ENCODE measurements at regions not wholly inside any gene's neighbourhood (a gene's known extent, or its start where the extent isn't known, plus 50 kb on each side); places are given as distances from the start of the nearest gene placed in this dataset.
"Not testable (repeated sequence)": the region's sequence is repeated elsewhere in the genome, so short reads cannot be mapped to it uniquely, and the experiment has no call there.

DNA sequence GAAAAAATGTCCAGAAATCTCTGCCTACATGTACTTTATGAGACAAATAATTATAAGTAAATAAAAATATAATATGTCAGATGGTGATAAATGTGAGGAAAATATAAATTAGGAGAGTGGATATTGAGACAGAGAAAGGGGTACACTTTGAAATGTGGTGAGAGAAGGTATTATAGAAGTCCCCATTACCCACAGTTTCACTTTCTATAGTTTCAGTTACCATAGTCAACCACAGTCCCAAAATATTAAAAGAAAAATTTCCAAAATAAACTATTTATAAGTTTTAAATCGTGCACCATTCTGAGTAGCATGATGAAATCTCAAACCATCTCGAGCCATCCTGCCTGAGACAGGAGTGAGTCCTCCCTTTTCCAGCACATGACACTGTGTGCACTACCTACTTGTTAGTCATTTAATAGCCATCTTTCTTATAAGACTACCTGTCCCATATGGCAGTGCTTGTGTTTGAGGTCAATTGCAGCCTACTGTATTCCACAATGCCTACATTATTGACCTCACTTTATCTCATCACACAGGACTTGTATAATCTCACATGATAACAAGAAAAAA lies 653.7 kb downstream of the DACH1 start:
- Histone ChIP-seq H3K27me3 (ENCODE audit: control insufficient read depth, insufficient read depth, low read length) (no peaks in the 10 kb centered on the region), H3K4me3 (ENCODE audit: low read depth, low read length) (no peak overlapping the region), H3K36me3 (ENCODE audit: control insufficient read depth, insufficient read depth, low read length) (no peaks in the 10 kb centered on the region)
- DNase-seq (ENCODE audit: low read depth) (no peak), FAIRE-seq (no peak)
- TF ChIP-seq, protein P1, sequence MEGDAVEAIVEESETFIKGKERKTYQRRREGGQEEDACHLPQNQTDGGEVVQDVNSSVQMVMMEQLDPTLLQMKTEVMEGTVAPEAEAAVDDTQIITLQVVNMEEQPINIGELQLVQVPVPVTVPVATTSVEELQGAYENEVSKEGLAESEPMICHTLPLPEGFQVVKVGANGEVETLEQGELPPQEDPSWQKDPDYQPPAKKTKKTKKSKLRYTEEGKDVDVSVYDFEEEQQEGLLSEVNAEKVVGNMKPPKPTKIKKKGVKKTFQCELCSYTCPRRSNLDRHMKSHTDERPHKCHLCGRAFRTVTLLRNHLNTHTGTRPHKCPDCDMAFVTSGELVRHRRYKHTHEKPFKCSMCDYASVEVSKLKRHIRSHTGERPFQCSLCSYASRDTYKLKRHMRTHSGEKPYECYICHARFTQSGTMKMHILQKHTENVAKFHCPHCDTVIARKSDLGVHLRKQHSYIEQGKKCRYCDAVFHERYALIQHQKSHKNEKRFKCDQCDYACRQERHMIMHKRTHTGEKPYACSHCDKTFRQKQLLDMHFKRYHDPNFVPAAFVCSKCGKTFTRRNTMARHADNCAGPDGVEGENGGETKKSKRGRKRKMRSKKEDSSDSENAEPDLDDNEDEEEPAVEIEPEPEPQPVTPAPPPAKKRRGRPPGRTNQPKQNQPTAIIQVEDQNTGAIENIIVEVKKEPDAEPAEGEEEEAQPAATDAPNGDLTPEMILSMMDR (IDR thresholded peaks at IDR 0.05; ENCODE audit: insufficient read depth, low read length, severe bottlenecking), result no peak

DNA sequence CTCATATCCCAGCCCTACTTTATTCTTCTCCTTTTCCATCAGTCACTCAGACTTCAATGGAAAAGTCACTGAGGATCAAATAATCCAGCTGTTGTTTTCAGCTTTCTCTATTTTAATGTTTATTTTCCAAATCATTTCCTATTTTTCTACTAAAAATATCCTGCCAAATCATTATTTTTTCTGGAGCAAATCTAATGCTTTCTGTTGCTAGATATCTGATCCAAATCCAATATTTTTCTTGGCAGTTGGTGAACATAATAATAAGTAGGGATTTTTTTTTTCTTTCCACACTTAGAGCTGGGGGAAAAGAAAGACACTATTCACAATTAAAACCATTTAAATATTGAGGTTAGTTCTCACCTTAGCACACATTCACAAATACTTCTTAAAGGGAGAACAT lies 656.1 kb downstream of the DACH1 start:
- TF ChIP-seq, protein P1 (IDR thresholded peaks at IDR 0.05; ENCODE audit: insufficient read depth, low read length, severe bottlenecking), result no peak
- FAIRE-seq (no peak), DNase-seq (ENCODE audit: low read depth) (no peak)
- no peaks in the 10 kb centered on the region for H3K27me3 ChIP-seq (ENCODE audit: control insufficient read depth, insufficient read depth, low read length)
- no peak overlapping the region for H3K4me3 ChIP-seq (ENCODE audit: low read depth, low read length)
- no peaks in the 10 kb centered on the region for H3K36me3 ChIP-seq (ENCODE audit: control insufficient read depth, insufficient read depth, low read length)

- TF ChIP-seq, protein P1 (IDR thresholded peaks at IDR 0.05; ENCODE audit: insufficient read depth, low read length, severe bottlenecking), result no peak
- H3K4me3 ChIP-seq (ENCODE audit: low read depth, low read length), result no peak overlapping the region
- H3K27me3 ChIP-seq (ENCODE audit: control insufficient read depth, insufficient read depth, low read length), result no peaks in the 10 kb centered on the region
- H3K36me3 ChIP-seq (ENCODE audit: control insufficient read depth, insufficient read depth, low read length), result no peaks in the 10 kb centered on the region
- DNase-seq (ENCODE audit: low read depth) (no peak), FAIRE-seq (no peak)
Measured at GRCh38 chr13:71209217-71209616, 657.8 kb downstream of the DACH1 start.

DNA sequence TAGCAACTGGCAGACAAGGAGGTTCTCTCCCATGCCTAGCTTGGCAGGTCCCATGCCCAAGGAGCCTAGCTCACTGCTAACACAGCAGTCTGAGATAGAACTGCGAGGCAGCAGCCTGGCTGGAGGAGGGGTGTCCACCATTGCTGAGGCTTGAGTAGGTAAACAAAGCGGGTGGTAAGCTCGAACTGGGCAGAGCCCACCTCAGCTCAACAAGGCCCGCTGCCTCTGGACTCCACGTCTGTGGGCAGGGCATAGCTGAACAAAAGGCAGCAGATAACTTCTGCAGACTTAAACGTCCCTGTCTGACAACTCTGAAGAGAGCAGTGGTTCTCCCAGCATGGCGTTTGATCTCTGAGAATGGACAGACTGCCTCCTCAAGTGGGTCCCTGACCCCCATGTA lies 682.4 kb downstream of the DACH1 start:
- not testable (repeated sequence) for DNase-seq (ENCODE audit: low read depth); H3K36me3 ChIP-seq (ENCODE audit: control insufficient read depth, insufficient read depth, low read length); H3K27me3 ChIP-seq (ENCODE audit: control insufficient read depth, insufficient read depth, low read length); H3K4me3 ChIP-seq (ENCODE audit: low read depth, low read length); FAIRE-seq

GRCh38 chr13:71183352-71183751 lies 683.7 kb downstream of the DACH1 start:
- not testable (repeated sequence) for FAIRE-seq; H3K36me3 ChIP-seq (ENCODE audit: control insufficient read depth, insufficient read depth, low read length); H3K27me3 ChIP-seq (ENCODE audit: control insufficient read depth, insufficient read depth, low read length); H3K4me3 ChIP-seq (ENCODE audit: low read depth, low read length); DNase-seq (ENCODE audit: low read depth)

- FAIRE-seq (no peak), DNase-seq (ENCODE audit: low read depth) (no peak)
- TF ChIP-seq, protein P1 (IDR thresholded peaks at IDR 0.05; ENCODE audit: insufficient read depth, low read length, severe bottlenecking), result no peak
- Histone ChIP-seq H3K4me3 (ENCODE audit: low read depth, low read length) (no peak overlapping the region), H3K27me3 (ENCODE audit: control insufficient read depth, insufficient read depth, low read length) (no peaks in the 10 kb centered on the region), H3K36me3 (ENCODE audit: control insufficient read depth, insufficient read depth, low read length) (no peaks in the 10 kb centered on the region)
Measured at GRCh38 chr13:71171740-71172139, 695.3 kb downstream of the DACH1 start.

DNA sequence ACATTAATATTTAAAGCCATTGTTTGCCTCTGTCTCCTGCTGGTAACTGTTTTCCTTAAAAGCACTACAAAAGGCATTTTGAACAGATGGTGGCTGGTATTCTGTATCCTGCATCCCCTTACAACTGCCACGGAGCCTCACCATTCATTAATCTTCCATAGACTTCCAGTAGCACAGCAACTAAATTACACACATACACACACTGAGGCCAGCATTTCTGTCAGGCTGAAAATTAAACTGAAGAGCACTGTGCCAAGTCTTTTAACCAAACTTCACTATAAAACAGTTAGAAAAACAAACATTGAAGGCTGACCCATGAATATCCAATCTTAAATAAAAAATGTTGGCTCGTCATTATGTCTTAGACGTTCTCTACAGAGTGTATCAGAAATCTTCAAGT lies 697.8 kb downstream of the DACH1 start:
- TF ChIP-seq, protein P1 (IDR thresholded peaks at IDR 0.05; ENCODE audit: insufficient read depth, low read length, severe bottlenecking), result no peak
- H3K4me3 ChIP-seq (ENCODE audit: low read depth, low read length), result no peak overlapping the region
- DNase-seq (ENCODE audit: low read depth) (no peak), FAIRE-seq (no peak)
- no peaks in the 10 kb centered on the region for H3K36me3 ChIP-seq (ENCODE audit: control insufficient read depth, insufficient read depth, low read length)
- no peaks in the 10 kb centered on the region for H3K27me3 ChIP-seq (ENCODE audit: control insufficient read depth, insufficient read depth, low read length)

All from bronchial epithelial cell (primary cell).